Endothelial cell of umbilical vein (primary cell): ENCODE measurements at regions not wholly inside any gene's neighbourhood (a gene's known extent, or its start where the extent isn't known, plus 50 kb on each side); places are given as distances from the start of the nearest gene placed in this dataset.

Source experiments
- BruUV-seq: library from RNA; stranded (reverse); fragments of 400-500 nt; replicated peaks from 2 replicates; lab custom pipeline; 2021; lab: Mats Ljungman, UMichigan
- CTCF ChIA-PET: fragments of 300-600, 350-600 bp; sonication (Branson Sonifier 250); formaldehyde crosslinking; loops from one replicate; lab custom pipeline; 2021; ENCODE audit warnings: antibody characterized with exemption, inconsistent platforms; lab: Charles Lee
- POLR2A ChIA-PET: fragments of 300-600, 350-600 bp; sonication (Branson Sonifier 250); formaldehyde crosslinking; loops from one replicate; lab custom pipeline; 2021; ENCODE audit warnings: antibody characterized with exemption, inconsistent platforms; lab: Charles Lee
- DNase-seq: peaks from one replicate; pipeline ENCODE4 v3.0.0-alpha.2; 2011; ENCODE audit warnings: low read depth, low spot score
- FAIRE-seq: peaks from 2 replicates; lab custom pipeline; 2011; peaks lifted over from hg19 to GRCh38; lab: Jason Lieb, UNC
- H2AFZ ChIP-seq: 2 replicates; pipeline ENCODE4 v1.6.0; 2012; ENCODE audit warnings: low read depth, low read length, control low read depth, inconsistent platforms
- H3K27ac ChIP-seq: 2 replicates; pipeline ENCODE4 v1.5.1; 2011; ENCODE audit warnings: low read depth, mild to moderate bottlenecking, control low read depth, low read length, moderate library complexity; ENCODE audit not compliant: insufficient read depth
- H3K27me3 ChIP-seq, 2 experiments: 2 replicates each; pipeline versions ENCODE4 v1.6.0 to v1.6.1; 2011; ENCODE audit warnings: low read length in 2 of 2, mixed read lengths in 1 of 2; ENCODE audit not compliant: control insufficient read depth in 2 of 2, insufficient read depth in 2 of 2
- H3K36me3 ChIP-seq, 2 experiments: 2 replicates in 1 of 2; 3 replicates in 1 of 2; pipeline ENCODE4 v1.5.1; 2011; ENCODE audit warnings: low read length in 2 of 2, mild to moderate bottlenecking in 1 of 2, moderate library complexity in 1 of 2; ENCODE audit not compliant: control insufficient read depth in 2 of 2, insufficient read depth in 2 of 2; ENCODE audit errors: extremely low read depth in 1 of 2
- H3K4me1 ChIP-seq: 3 replicates; pipeline ENCODE4 v1.5.1; 2011; ENCODE audit warnings: mild to moderate bottlenecking, low read length; ENCODE audit not compliant: control insufficient read depth, insufficient read depth; ENCODE audit errors: extremely low read depth
- H3K4me2 ChIP-seq: 2 replicates; pipeline ENCODE4 v1.6.1; 2011; ENCODE audit warnings: low read length, control low read depth, mixed read lengths; ENCODE audit not compliant: insufficient read depth
- H3K4me3 ChIP-seq, 3 experiments: fragments of 200-600 bp in 1 of 3; sonication (generic), shearing (Covaris generic) in 1 of 3; replicated peaks in 1 of 3; 2 replicates each; pipeline ENCODE4 v1.5.1; 2011 to 2016; ENCODE audit warnings: control low read depth in 3 of 3, low read length in 3 of 3, mild to moderate bottlenecking in 2 of 3, inconsistent platforms in 1 of 3, low read depth in 1 of 3, moderate library complexity in 1 of 3; ENCODE audit not compliant: insufficient read depth in 1 of 3
- H3K79me2 ChIP-seq: 2 replicates; pipeline ENCODE4 v1.6.0; 2012; ENCODE audit warnings: low read length, inconsistent platforms; ENCODE audit not compliant: control insufficient read depth, insufficient read depth
- H3K9ac ChIP-seq: replicated peaks from 2 replicates; pipeline ENCODE3; 2011; ENCODE audit warnings: low read length, control low read depth; ENCODE audit not compliant: insufficient read depth; ENCODE audit errors: extremely low read depth
- H3K9me1 ChIP-seq: replicated peaks from 3 replicates; pipeline ENCODE4 v1.6.0; 2011; ENCODE audit warnings: mild to moderate bottlenecking, low read length; ENCODE audit not compliant: control insufficient read depth, insufficient read depth; ENCODE audit errors: extremely low read depth
- H3K9me3 ChIP-seq: replicated peaks from 2 replicates; pipeline ENCODE4 v1.5.1; 2012; ENCODE audit warnings: low read length, inconsistent platforms; ENCODE audit not compliant: control insufficient read depth, insufficient read depth
- H4K20me1 ChIP-seq: replicated peaks from 2 replicates; pipeline ENCODE3; 2011; ENCODE audit warnings: mild to moderate bottlenecking, low read length; ENCODE audit not compliant: control insufficient read depth, insufficient read depth; ENCODE audit errors: extremely low read depth
- CTCF ChIP-seq, 2 donors: IDR thresholded peaks; 1 replicate in 1 of 2; 2 replicates in 1 of 2; pipeline ENCODE4 v1.5.1; 2011; ENCODE audit warnings: low read length in 2 of 2, mild to moderate bottlenecking in 2 of 2, moderate library complexity in 2 of 2, control low read depth in 1 of 2, inconsistent platforms in 1 of 2, low read depth in 1 of 2; ENCODE audit not compliant: insufficient read depth in 1 of 2; ENCODE audit errors: extremely low read depth in 1 of 2
- EZH2 ChIP-seq: IDR thresholded peaks from 2 replicates; pipeline ENCODE4 v1.6.1; 2012; ENCODE audit warnings: borderline replicate concordance, low read depth, mild to moderate bottlenecking, moderate library complexity, low read length, inconsistent platforms; ENCODE audit not compliant: severe bottlenecking
- FOS ChIP-seq: IDR thresholded peaks from 2 replicates; pipeline ENCODE4 v1.6.1; 2011; ENCODE audit warnings: mild to moderate bottlenecking, low read length, moderate library complexity, borderline replicate concordance; ENCODE audit not compliant: insufficient read depth
- GATA2 ChIP-seq: IDR thresholded peaks from 2 replicates; pipeline ENCODE4 v1.7.0; 2011; ENCODE audit warnings: low read depth, mild to moderate bottlenecking, moderate library complexity, mixed read lengths, low read length; ENCODE audit not compliant: insufficient read length, insufficient read depth
- JUN ChIP-seq: IDR thresholded peaks from 2 replicates; pipeline ENCODE4 v1.6.1; 2011; ENCODE audit warnings: borderline replicate concordance, low read depth; ENCODE audit not compliant: insufficient read length, insufficient read depth
- MAX ChIP-seq: IDR thresholded peaks from 2 replicates; pipeline ENCODE4 v1.6.1; 2011; ENCODE audit not compliant: insufficient read depth, insufficient read length
- MYC ChIP-seq: IDR thresholded peaks from one replicate; pipeline ENCODE4 v1.6.1; 2011; ENCODE audit warnings: mild to moderate bottlenecking, low read depth, low read length
- POLR2A ChIP-seq: IDR thresholded peaks from 2 replicates; pipeline ENCODE4 v1.6.1; 2012; ENCODE audit warnings: low read depth, mild to moderate bottlenecking, control low read depth, low read length
- POLR2AphosphoS5 ChIP-seq: IDR thresholded peaks from 2 replicates; pipeline ENCODE4 v1.6.1; 2012; ENCODE audit warnings: low read depth, mild to moderate bottlenecking, control low read depth, low read length, moderate library complexity; ENCODE audit not compliant: insufficient read depth
- dilution Hi-C: fragments of 300-500 bp; cut with MboI; formaldehyde crosslinking; loops from one replicate; pipeline ENCODE4 v1.15.0; 2019; ENCODE audit warnings: low sequenced_read_pairs; ENCODE audit not compliant: extremely low pct_ligation_motif_present
- intact Hi-C: fragments of 100-400 bp; cut with micrococcal nuclease; formaldehyde crosslinking; loops from one replicate; pipeline ENCODE4 v1.10.0; 2022

GRCh38 chr4:23224684-23225420 is 532.1 kb downstream of the GBA3 start:
- Histone ChIP-seq H3K36me3 (no peaks in the 10 kb centered on the region), H3K9me1 (no peaks in the 10 kb centered on the region), H4K20me1 (no peaks in the 10 kb centered on the region), H3K4me1 (no peaks in the 10 kb centered on the region), H2AFZ (no peak overlapping the region), H3K9ac (no peak overlapping the region), H3K4me3 (no peak overlapping the region), H3K9me3 (peaks cover 7% of the 10 kb centered on the region), H3K27ac (no peak overlapping the region), H3K4me2 (no peak overlapping the region), H3K79me2 (no peaks in the 10 kb centered on the region), H3K27me3 (no peaks in the 10 kb centered on the region)
- dilution Hi-C loops = no loop called here
- ChIA-PET POLR2A (no interaction called here), CTCF (no interaction called here)
- DNase-seq (no peak), FAIRE-seq (no peak)
- TF ChIP-seq MAX (no peak), CTCF (IDR thresholded peaks at IDR 0.05; ENCODE audit: extremely low read depth in 1 of 2, insufficient read depth in 1 of 2, low read depth in 1 of 2, low read length in 2 of 2) (no peak), FOS (no peak), MYC (no peak), EZH2 (no peak), POLR2AphosphoS5 (no peak), POLR2A (no peak), JUN (no peak), GATA2 (no peak)
- no TSS peak for BruUV-seq
- intact Hi-C loops = no loop called here
